ENCODE measurements at regions not wholly inside any gene's neighbourhood (a gene's known extent, or its start where the extent isn't known, plus 50 kb on each side); places are given as distances from the start of the nearest gene placed in this dataset.

- Histone ChIP-seq H3K4me1 (no peaks in the 10 kb centered on the region), H3K27ac (replicated peaks in 1 of 4) (no peak overlapping the region), H3K9me3 (peaks cover 0 to 14% (median 6%) of the 10 kb centered on the region in 4 donors), H3K36me3 (no peaks in the 10 kb centered on the region), H3K4me3 (no peak overlapping the region), H3K27me3 (peaks cover 0 to 3% (median 0%) of the 10 kb centered on the region in 4 donors)
- TF ChIP-seq POLR2A (IDR thresholded peaks at IDR 0.05; ENCODE audit: low read depth) (no peak), EP300 (IDR thresholded peaks at IDR 0.05) (no peak), POLR2AphosphoS5 (IDR thresholded peaks at IDR 0.05) (no peak)
- TF ChIP-seq, protein P1, sequence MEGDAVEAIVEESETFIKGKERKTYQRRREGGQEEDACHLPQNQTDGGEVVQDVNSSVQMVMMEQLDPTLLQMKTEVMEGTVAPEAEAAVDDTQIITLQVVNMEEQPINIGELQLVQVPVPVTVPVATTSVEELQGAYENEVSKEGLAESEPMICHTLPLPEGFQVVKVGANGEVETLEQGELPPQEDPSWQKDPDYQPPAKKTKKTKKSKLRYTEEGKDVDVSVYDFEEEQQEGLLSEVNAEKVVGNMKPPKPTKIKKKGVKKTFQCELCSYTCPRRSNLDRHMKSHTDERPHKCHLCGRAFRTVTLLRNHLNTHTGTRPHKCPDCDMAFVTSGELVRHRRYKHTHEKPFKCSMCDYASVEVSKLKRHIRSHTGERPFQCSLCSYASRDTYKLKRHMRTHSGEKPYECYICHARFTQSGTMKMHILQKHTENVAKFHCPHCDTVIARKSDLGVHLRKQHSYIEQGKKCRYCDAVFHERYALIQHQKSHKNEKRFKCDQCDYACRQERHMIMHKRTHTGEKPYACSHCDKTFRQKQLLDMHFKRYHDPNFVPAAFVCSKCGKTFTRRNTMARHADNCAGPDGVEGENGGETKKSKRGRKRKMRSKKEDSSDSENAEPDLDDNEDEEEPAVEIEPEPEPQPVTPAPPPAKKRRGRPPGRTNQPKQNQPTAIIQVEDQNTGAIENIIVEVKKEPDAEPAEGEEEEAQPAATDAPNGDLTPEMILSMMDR (IDR thresholded peaks at IDR 0.05) = no peak
- WGBS = 62% methylated on average over 4 of the region's 4 CpGs
- intact Hi-C loops (cut with DNase I) = no loop called here
- DNase-seq (ENCODE audit: extremely low spot score) = peak; percentile 31
Observed at GRCh38 chr1:30153743-30154449, 569.5 kb downstream of the MATN1 start.

- Histone ChIP-seq H3K4me1 (no peaks in the 10 kb centered on the region), H3K9me3 (peaks cover 0 to 14% (median 6%) of the 10 kb centered on the region in 4 donors), H3K27ac (replicated peaks in 1 of 4) (no peak overlapping the region), H3K36me3 (no peaks in the 10 kb centered on the region), H3K27me3 (peaks cover 0 to 3% (median 0%) of the 10 kb centered on the region in 4 donors), H3K4me3 (no peak overlapping the region)
- intact Hi-C loops (cut with DNase I) = no loop called here
- WGBS = 89% methylated on average over 1 of the region's 1 CpG
- DNase-seq (ENCODE audit: extremely low spot score) = peak; percentile 83
- no peak for TF ChIP-seq POLR2A (IDR thresholded peaks at IDR 0.05; ENCODE audit: low read depth)
- TF ChIP-seq, protein P1 (IDR thresholded peaks at IDR 0.05) = no peak
- TF ChIP-seq EP300 (IDR thresholded peaks at IDR 0.05) = no peak
- TF ChIP-seq POLR2AphosphoS5 (IDR thresholded peaks at IDR 0.05) = no peak
Observed at GRCh38 chr1:30151826-30152225, 571.6 kb downstream of the MATN1 start.

DNA sequence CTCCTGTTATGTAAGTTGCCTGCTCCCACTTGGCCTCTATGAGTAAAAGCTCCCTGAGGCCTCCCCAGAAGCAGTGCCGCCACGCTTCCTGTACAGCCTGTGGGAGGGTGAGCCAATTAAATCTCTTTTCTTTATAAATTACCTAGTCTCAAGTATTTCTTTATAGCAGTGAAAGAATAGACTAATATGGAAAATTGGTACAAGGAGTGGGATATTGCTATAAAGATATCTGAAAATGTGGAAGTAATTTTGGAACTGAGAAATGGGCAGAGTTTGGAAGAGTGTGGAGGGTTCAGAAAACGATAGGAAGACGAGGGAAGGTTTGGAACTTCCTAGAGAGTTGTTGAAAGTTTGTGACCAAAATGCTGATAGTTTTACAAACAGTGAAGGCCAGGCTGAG is 572.3 kb downstream of the MATN1 start:
- intact Hi-C loops (cut with DNase I) = no loop called here
- H3K36me3 ChIP-seq = no peaks in the 10 kb centered on the region
- DNase-seq (ENCODE audit: extremely low spot score) = no peak
- H3K27me3 ChIP-seq = peaks cover 0 to 5% (median 0%) of the 10 kb centered on the region in 4 donors
- WGBS = 81% methylated on average over 4 of the region's 4 CpGs
- no peaks in the 10 kb centered on the region for H3K4me1 ChIP-seq
- TF ChIP-seq POLR2AphosphoS5 (IDR thresholded peaks at IDR 0.05) (no peak), EP300 (IDR thresholded peaks at IDR 0.05) (no peak), POLR2A (IDR thresholded peaks at IDR 0.05; ENCODE audit: low read depth) (no peak)
- TF ChIP-seq, protein P1 (IDR thresholded peaks at IDR 0.05) = no peak
- peaks cover 0 to 14% (median 6%) of the 10 kb centered on the region in 4 donors for H3K9me3 ChIP-seq
- no peak overlapping the region for H3K27ac ChIP-seq (replicated peaks in 1 of 4)
- no peak overlapping the region for H3K4me3 ChIP-seq

- DNase-seq (ENCODE audit: extremely low spot score) = peak; percentile 74
- H3K4me1 ChIP-seq = no peaks in the 10 kb centered on the region
- no peak for TF ChIP-seq POLR2AphosphoS5 (IDR thresholded peaks at IDR 0.05)
- no peak for TF ChIP-seq POLR2A (IDR thresholded peaks at IDR 0.05; ENCODE audit: low read depth)
- TF ChIP-seq, protein P1 (IDR thresholded peaks at IDR 0.05) = no peak
- TF ChIP-seq EP300 (IDR thresholded peaks at IDR 0.05) = no peak
- intact Hi-C loops (cut with DNase I) = no loop called here
- no peak overlapping the region for H3K27ac ChIP-seq (replicated peaks in 1 of 4)
- WGBS = 74% methylated on average over 5 of the region's 5 CpGs
- peaks cover 0 to 12% (median 5%) of the 10 kb centered on the region in 4 donors for H3K9me3 ChIP-seq
- no peaks in the 10 kb centered on the region for H3K36me3 ChIP-seq
- peaks cover 0 to 24% (median 0%) of the 10 kb centered on the region in 4 donors for H3K27me3 ChIP-seq
- H3K4me3 ChIP-seq = no peak overlapping the region
Observed at GRCh38 chr1:30149226-30149625, 574.2 kb downstream of the MATN1 start.

All from esophagus muscularis mucosa (tissue), 4 donors.